Glutamatergic neuron (in vitro differentiated cells): ENCODE measurements at regions not wholly inside any gene's neighbourhood (a gene's known extent, or its start where the extent isn't known, plus 50 kb on each side); places are given as distances from the start of the nearest gene placed in this dataset.

Experiments used
- DNase-seq: peaks from one replicate; pipeline ENCODE4 v3.0.0; 2022
- H3K27ac Mint-ChIP-seq: one replicate; pipeline ENCODE4 v1.8.0; 2020; ENCODE audit warnings: mild to moderate bottlenecking, mixed read lengths, inconsistent platforms; ENCODE audit not compliant: unreplicated experiment
- H3K27me3 Mint-ChIP-seq: one replicate; pipeline ENCODE4 v1.8.0; 2020; ENCODE audit warnings: mild to moderate bottlenecking, moderate library complexity, mixed read lengths, inconsistent platforms; ENCODE audit not compliant: unreplicated experiment
- H3K36me3 Mint-ChIP-seq: one replicate; pipeline ENCODE4 v1.8.0; 2020; ENCODE audit warnings: mild to moderate bottlenecking, mixed read lengths, inconsistent platforms; ENCODE audit not compliant: unreplicated experiment
- H3K4me1 Mint-ChIP-seq: one replicate; pipeline ENCODE4 v1.8.0; 2020; ENCODE audit warnings: mild to moderate bottlenecking, low read depth, mixed read lengths, inconsistent platforms; ENCODE audit not compliant: unreplicated experiment
- H3K4me3 Mint-ChIP-seq: one replicate; pipeline ENCODE4 v1.8.0; 2020; ENCODE audit warnings: mild to moderate bottlenecking, mixed read lengths, inconsistent platforms; ENCODE audit not compliant: unreplicated experiment
- H3K9me3 Mint-ChIP-seq: one replicate; pipeline ENCODE4 v1.8.0; 2020; ENCODE audit warnings: mild to moderate bottlenecking, moderate library complexity, mixed read lengths, inconsistent platforms; ENCODE audit not compliant: unreplicated experiment
- CTCF ChIP-seq: fragments of 200-600 bp; sonication (generic); IDR thresholded peaks from one replicate; pipeline ENCODE4 v1.5.0; 2021; ENCODE audit not compliant: partially characterized antibody, unreplicated experiment

GRCh38 chr16:9503251-9503984 is 412.0 kb downstream of the HAPSTR1 start:
- Mint-ChIP-seq H3K27me3 (peaks cover 3% of the 10 kb centered on the region), H3K9me3 (no peaks in the 10 kb centered on the region), H3K36me3 (no peaks in the 10 kb centered on the region), H3K4me3 (no peak overlapping the region), H3K27ac (no peak overlapping the region), H3K4me1 (peaks cover 5% of the 10 kb centered on the region)
- TF ChIP-seq CTCF: no peak
- DNase-seq: no peak

- peak overlapping the region; percentile 33 for H3K4me3 Mint-ChIP-seq
- H3K9me3 Mint-ChIP-seq: no peaks in the 10 kb centered on the region
- H3K27me3 Mint-ChIP-seq: no peaks in the 10 kb centered on the region
- H3K36me3 Mint-ChIP-seq: no peaks in the 10 kb centered on the region
- H3K27ac Mint-ChIP-seq: no peak overlapping the region
- DNase-seq: no peak
- TF ChIP-seq CTCF: no peak
- peaks cover 9% of the 10 kb centered on the region for H3K4me1 Mint-ChIP-seq
These were observed 417.0 kb downstream of the HAPSTR1 start for GRCh38 chr16:9508328-9508936.

GRCh38 chr16:9509663-9510062 is 418.2 kb downstream of the HAPSTR1 start:
- DNase-seq: no peak
- Mint-ChIP-seq H3K9me3 (no peaks in the 10 kb centered on the region), H3K27me3 (no peaks in the 10 kb centered on the region), H3K36me3 (no peaks in the 10 kb centered on the region), H3K4me3 (no peak overlapping the region), H3K27ac (no peak overlapping the region), H3K4me1 (peaks cover 9% of the 10 kb centered on the region)
- TF ChIP-seq CTCF: no peak

GRCh38 chr16:9511389-9511788 is 419.9 kb downstream of the HAPSTR1 start:
- Mint-ChIP-seq H3K36me3 (no peaks in the 10 kb centered on the region), H3K9me3 (no peaks in the 10 kb centered on the region), H3K27me3 (no peaks in the 10 kb centered on the region), H3K27ac (no peak overlapping the region), H3K4me3 (no peak overlapping the region), H3K4me1 (peaks cover 9% of the 10 kb centered on the region)
- no peak for TF ChIP-seq CTCF
- DNase-seq: no peak

- H3K27me3 Mint-ChIP-seq: no peaks in the 10 kb centered on the region
- TF ChIP-seq CTCF: no peak
- peaks cover 1% of the 10 kb centered on the region for H3K9me3 Mint-ChIP-seq
- H3K4me3 Mint-ChIP-seq: no peak overlapping the region
- no peak overlapping the region for H3K27ac Mint-ChIP-seq
- no peaks in the 10 kb centered on the region for H3K4me1 Mint-ChIP-seq
- H3K36me3 Mint-ChIP-seq: no peaks in the 10 kb centered on the region
- DNase-seq: no peak
These were observed 425.0 kb downstream of the HAPSTR1 start for GRCh38 chr16:9516444-9516843.
